T-helper 1 cell (primary cell): ENCODE measurements at regions not wholly inside any gene's neighbourhood (a gene's known extent, or its start where the extent isn't known, plus 50 kb on each side); places are given as distances from the start of the nearest gene placed in this dataset.

Source experiments
- DNase-seq, 5 donors: peaks; one replicate each; pipeline ENCODE4 v3.0.0-alpha.2; 2012 to 2020

- no peak for DNase-seq
These were observed 1133.6 kb upstream of the ZEB2 start for GRCh38 chr2:145653553-145653952.

- no peak for DNase-seq
These were observed 1132.9 kb upstream of the ZEB2 start for GRCh38 chr2:145652571-145653545.

GRCh38 chr2:145652036-145652435 lies 1132.1 kb upstream of the ZEB2 start:
- no peak for DNase-seq

- DNase-seq = no peak
These were observed 1130.3 kb upstream of the ZEB2 start for GRCh38 chr2:145650226-145650625.

- DNase-seq = no peak
These were observed 1129.1 kb upstream of the ZEB2 start for GRCh38 chr2:145649061-145649460.

- no peak for DNase-seq
These were observed 1124.9 kb upstream of the ZEB2 start for GRCh38 chr2:145644820-145645302.

- DNase-seq = no peak
These were observed 1118.8 kb upstream of the ZEB2 start for GRCh38 chr2:145638675-145639074.

- no peak for DNase-seq
These were observed 1115.9 kb upstream of the ZEB2 start for GRCh38 chr2:145635706-145636427.

- no peak for DNase-seq
These were observed 1111.6 kb upstream of the ZEB2 start for GRCh38 chr2:145631561-145631960.

GRCh38 chr2:145626301-145626700 lies 1106.4 kb upstream of the ZEB2 start:
- no peak for DNase-seq

GRCh38 chr2:145625111-145625510 lies 1105.2 kb upstream of the ZEB2 start:
- no peak for DNase-seq

- DNase-seq = no peak
These were observed 1103.2 kb upstream of the ZEB2 start for GRCh38 chr2:145623136-145623535.

GRCh38 chr2:145622285-145622684 lies 1102.4 kb upstream of the ZEB2 start:
- DNase-seq = no peak

GRCh38 chr2:145617906-145618305 lies 1098.0 kb upstream of the ZEB2 start:
- DNase-seq = no peak

GRCh38 chr2:145617420-145617819 lies 1097.5 kb upstream of the ZEB2 start:
- DNase-seq = no peak

- no peak for DNase-seq
These were observed 1095.7 kb upstream of the ZEB2 start for GRCh38 chr2:145615626-145616025.

- DNase-seq = no peak
These were observed 1090.0 kb upstream of the ZEB2 start for GRCh38 chr2:145609951-145610350.

- no peak for DNase-seq
These were observed 1081.5 kb upstream of the ZEB2 start for GRCh38 chr2:145601361-145601925.

- no peak for DNase-seq
These were observed 1080.9 kb upstream of the ZEB2 start for GRCh38 chr2:145600811-145601210.

- no peak for DNase-seq
These were observed 1079.8 kb upstream of the ZEB2 start for GRCh38 chr2:145599756-145600155.

- no peak for DNase-seq
These were observed 1078.5 kb upstream of the ZEB2 start for GRCh38 chr2:145598434-145598833.

- no peak for DNase-seq
These were observed 1077.9 kb upstream of the ZEB2 start for GRCh38 chr2:145597809-145598208.

- no peak for DNase-seq
These were observed 1077.1 kb upstream of the ZEB2 start for GRCh38 chr2:145597006-145597405.
